ENCODE measurements at regions not wholly inside any gene's neighbourhood (a gene's known extent, or its start where the extent isn't known, plus 50 kb on each side); places are given as distances from the start of the nearest gene placed in this dataset.

- no peak for TF ChIP-seq RAD21 (IDR thresholded peaks at IDR 0.05; ENCODE audit: low read depth)
- TF ChIP-seq ATF3 (IDR thresholded peaks at IDR 0.05): no peak
- TF ChIP-seq POLR2A (IDR thresholded peaks at IDR 0.05; ENCODE audit: borderline replicate concordance, extremely low read depth, insufficient read depth, insufficient read length): no peak
- no peak for TF ChIP-seq CTCF (IDR thresholded peaks at IDR 0.05 in 2 of 3, conservative IDR thresholded peaks at IDR 0.05 in 1 of 3; ENCODE audit: borderline replicate concordance in 1 of 3, insufficient read depth in 1 of 3, low read depth in 2 of 3, low read length in 2 of 3)
- no peak for TF ChIP-seq EZH2 (IDR thresholded peaks at IDR 0.05)
Measured at GRCh38 chr12:60094436-60094835, 498.6 kb downstream of the SLC16A7 start.
